ENCODE measurements at regions not wholly inside any gene's neighbourhood (a gene's known extent, or its start where the extent isn't known, plus 50 kb on each side); places are given as distances from the start of the nearest gene placed in this dataset.

DNA sequence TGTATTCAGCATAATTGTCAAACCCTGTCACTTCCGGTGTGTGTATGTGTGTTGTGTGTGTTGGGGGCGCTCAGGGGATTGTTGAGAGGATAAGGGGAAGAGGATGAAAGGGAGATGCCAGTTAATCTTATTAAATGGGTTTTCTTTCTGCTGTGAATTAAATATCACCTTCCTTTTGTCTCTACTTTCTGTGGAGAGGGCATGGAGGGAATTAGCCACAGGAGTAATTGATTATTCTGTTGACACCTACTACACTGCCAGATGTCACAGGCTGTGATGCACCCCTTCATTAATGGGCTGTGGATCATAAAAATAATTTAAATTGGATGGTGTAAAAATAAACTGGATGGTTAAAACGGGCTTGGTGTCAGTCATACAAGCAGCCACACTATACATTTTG lies 311.9 kb downstream of the MDFIC start:
- peaks cover 9 to 21% (median 13%) of the 10 kb centered on the region in 4 experiments for H3K27me3 ChIP-seq (replicated peaks in 1 of 4; ENCODE audit: control insufficient read depth in 3 of 4, extremely low read depth in 1 of 4, insufficient read depth in 3 of 4, low read length in 3 of 4)
- H3K4me3 ChIP-seq (ENCODE audit: extremely low read depth in 1 of 4, insufficient read depth in 2 of 4, low read depth in 3 of 4, low read length in 4 of 4): no peak overlapping the region
- no peaks in the 10 kb centered on the region for H3K79me1 ChIP-seq (ENCODE audit: low read depth, low read length)
- no peak overlapping the region for H3K4ac ChIP-seq (replicated peaks; ENCODE audit: insufficient read length, low read depth, low read length)
- 72 to 100% methylated on average over 1 to 3 of the region's 3 CpGs for WGBS, 2 experiments (ENCODE audit: extremely low coverage in 1 of 2, insufficient coverage in 1 of 2, insufficient read length in 1 of 2, insufficient replicate concordance in 2 of 2, low coverage in 1 of 2, low lambda C conversion rate in 2 of 2, missing lambda C conversion rate in 1 of 2)
- no peak overlapping the region for H2AK5ac ChIP-seq (ENCODE audit: low read depth, low read length)
- H2BK120ac ChIP-seq (replicated peaks; ENCODE audit: low read depth, low read length): no peak overlapping the region
- no peak overlapping the region for H2BK20ac ChIP-seq (ENCODE audit: low read length)
- no peaks in the 10 kb centered on the region for H3K4me1 ChIP-seq (replicated peaks in 1 of 4; ENCODE audit: control insufficient read depth in 3 of 4, insufficient read depth in 4 of 4, low read length in 3 of 4)
- CTCF ChIA-PET (ENCODE audit: partially characterized antibody): no interaction called here
- no peaks in the 10 kb centered on the region for H3K9me3 ChIP-seq (ENCODE audit: insufficient read depth in 2 of 2, low read depth in 1 of 2, low read length in 1 of 2)
- no peak overlapping the region for H2BK12ac ChIP-seq (ENCODE audit: low read depth, low read length)
- H3K27ac ChIP-seq (ENCODE audit: low read depth, low read length): no peak overlapping the region
- no peak overlapping the region for H3K23ac ChIP-seq (ENCODE audit: insufficient read length)
- H3K4me2 ChIP-seq (ENCODE audit: insufficient read depth in 1 of 2, low read depth in 2 of 2, low read length in 2 of 2): no peak overlapping the region
- H3K18ac ChIP-seq (ENCODE audit: extremely low read depth, low read length): no peak overlapping the region
- no peak overlapping the region for H2AFZ ChIP-seq (ENCODE audit: low read length)
- POLR2A ChIA-PET (ENCODE audit: partially characterized antibody): no interaction called here
- no peak overlapping the region for H4K8ac ChIP-seq (ENCODE audit: extremely low read depth, insufficient read depth, low read length)
- no peak overlapping the region for H3K9ac ChIP-seq (replicated peaks in 1 of 4; ENCODE audit: extremely low read depth in 1 of 4, low read depth in 3 of 4, low read length in 3 of 4)
- H3K79me2 ChIP-seq (ENCODE audit: control insufficient read depth in 1 of 2, insufficient read depth in 2 of 2, low read length in 2 of 2): no peaks in the 10 kb centered on the region
- H3K56ac ChIP-seq (replicated peaks; ENCODE audit: insufficient read length, low read depth, low read length): no peak overlapping the region
- H3K36me3 ChIP-seq (ENCODE audit: control insufficient read depth in 2 of 4, insufficient read depth in 4 of 4, low read length in 3 of 4): no peaks in the 10 kb centered on the region
- H4K91ac ChIP-seq (replicated peaks; ENCODE audit: insufficient read length, low read length): no peak overlapping the region
- no peak overlapping the region for H2BK15ac ChIP-seq (ENCODE audit: low read length)
- DNase-seq (ENCODE audit: low read depth in 1 of 2, low spot score in 2 of 2): no peak
- no peak for FAIRE-seq
- H4K20me1 ChIP-seq (replicated peaks in 1 of 2; ENCODE audit: control insufficient read depth in 1 of 2, insufficient read depth in 2 of 2, low read length in 2 of 2): no peaks in the 10 kb centered on the region
- H2BK5ac ChIP-seq (ENCODE audit: low read depth, low read length): no peak overlapping the region
- no peaks in the 10 kb centered on the region for H3K23me2 ChIP-seq (ENCODE audit: low read depth, low read length)
- H4K5ac ChIP-seq (ENCODE audit: insufficient read length, low read depth, low read length): no peak overlapping the region
- H3K14ac ChIP-seq (ENCODE audit: insufficient read length): no peak overlapping the region
- TF ChIP-seq TEAD4 (IDR thresholded peaks at IDR 0.05; ENCODE audit: low read depth, low read length) (no peak), BACH1 (IDR thresholded peaks at IDR 0.05; ENCODE audit: low read length) (no peak), PHF8 (conservative IDR thresholded peaks at IDR 0.05; ENCODE audit: low read depth, low read length) (no peak), GTF2F1 (IDR thresholded peaks at IDR 0.05; ENCODE audit: borderline replicate concordance, low read depth, low read length) (no peak), JUND (IDR thresholded peaks at IDR 0.05; ENCODE audit: low read length) (no peak), SUZ12 (IDR thresholded peaks at IDR 0.05; ENCODE audit: low read length) (no peak), SP1 (IDR thresholded peaks at IDR 0.05; ENCODE audit: low read depth, low read length) (no peak)
- TF ChIP-seq, protein P1, sequence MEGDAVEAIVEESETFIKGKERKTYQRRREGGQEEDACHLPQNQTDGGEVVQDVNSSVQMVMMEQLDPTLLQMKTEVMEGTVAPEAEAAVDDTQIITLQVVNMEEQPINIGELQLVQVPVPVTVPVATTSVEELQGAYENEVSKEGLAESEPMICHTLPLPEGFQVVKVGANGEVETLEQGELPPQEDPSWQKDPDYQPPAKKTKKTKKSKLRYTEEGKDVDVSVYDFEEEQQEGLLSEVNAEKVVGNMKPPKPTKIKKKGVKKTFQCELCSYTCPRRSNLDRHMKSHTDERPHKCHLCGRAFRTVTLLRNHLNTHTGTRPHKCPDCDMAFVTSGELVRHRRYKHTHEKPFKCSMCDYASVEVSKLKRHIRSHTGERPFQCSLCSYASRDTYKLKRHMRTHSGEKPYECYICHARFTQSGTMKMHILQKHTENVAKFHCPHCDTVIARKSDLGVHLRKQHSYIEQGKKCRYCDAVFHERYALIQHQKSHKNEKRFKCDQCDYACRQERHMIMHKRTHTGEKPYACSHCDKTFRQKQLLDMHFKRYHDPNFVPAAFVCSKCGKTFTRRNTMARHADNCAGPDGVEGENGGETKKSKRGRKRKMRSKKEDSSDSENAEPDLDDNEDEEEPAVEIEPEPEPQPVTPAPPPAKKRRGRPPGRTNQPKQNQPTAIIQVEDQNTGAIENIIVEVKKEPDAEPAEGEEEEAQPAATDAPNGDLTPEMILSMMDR (IDR thresholded peaks at IDR 0.05; ENCODE audit: control extremely low read depth in 1 of 3, insufficient read depth in 1 of 3, low read depth in 1 of 3, low read length in 3 of 3): no peak
